ENCODE measurements at regions not wholly inside any gene's neighbourhood (a gene's known extent, or its start where the extent isn't known, plus 50 kb on each side); places are given as distances from the start of the nearest gene placed in this dataset.
A peak's percentile ranks its signal among the peaks of the same experiment; 100 is the strongest.

DNA sequence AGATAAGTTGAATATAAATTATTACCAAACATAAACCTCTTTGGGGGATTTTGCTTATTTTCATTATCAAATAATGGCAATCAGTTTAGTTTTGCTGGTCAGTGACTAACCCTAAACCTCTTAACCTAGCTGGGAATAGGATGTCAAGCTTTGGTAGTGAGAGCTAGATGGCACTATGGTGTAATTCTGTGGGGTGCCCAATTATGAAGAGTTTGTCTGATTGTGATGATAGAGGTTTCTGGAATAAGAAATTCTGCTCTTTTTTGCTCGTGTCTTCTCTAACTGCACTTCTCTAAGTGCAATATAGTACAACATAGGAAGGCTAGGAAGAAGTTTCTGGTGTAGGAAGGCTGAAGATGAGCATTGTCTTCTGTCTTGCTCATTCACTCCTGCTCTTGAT, 59.8 kb downstream of the XCL1 start:
- TF ChIP-seq, protein P1, sequence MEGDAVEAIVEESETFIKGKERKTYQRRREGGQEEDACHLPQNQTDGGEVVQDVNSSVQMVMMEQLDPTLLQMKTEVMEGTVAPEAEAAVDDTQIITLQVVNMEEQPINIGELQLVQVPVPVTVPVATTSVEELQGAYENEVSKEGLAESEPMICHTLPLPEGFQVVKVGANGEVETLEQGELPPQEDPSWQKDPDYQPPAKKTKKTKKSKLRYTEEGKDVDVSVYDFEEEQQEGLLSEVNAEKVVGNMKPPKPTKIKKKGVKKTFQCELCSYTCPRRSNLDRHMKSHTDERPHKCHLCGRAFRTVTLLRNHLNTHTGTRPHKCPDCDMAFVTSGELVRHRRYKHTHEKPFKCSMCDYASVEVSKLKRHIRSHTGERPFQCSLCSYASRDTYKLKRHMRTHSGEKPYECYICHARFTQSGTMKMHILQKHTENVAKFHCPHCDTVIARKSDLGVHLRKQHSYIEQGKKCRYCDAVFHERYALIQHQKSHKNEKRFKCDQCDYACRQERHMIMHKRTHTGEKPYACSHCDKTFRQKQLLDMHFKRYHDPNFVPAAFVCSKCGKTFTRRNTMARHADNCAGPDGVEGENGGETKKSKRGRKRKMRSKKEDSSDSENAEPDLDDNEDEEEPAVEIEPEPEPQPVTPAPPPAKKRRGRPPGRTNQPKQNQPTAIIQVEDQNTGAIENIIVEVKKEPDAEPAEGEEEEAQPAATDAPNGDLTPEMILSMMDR (IDR thresholded peaks at IDR 0.05; ENCODE audit: low read depth, low read length) = peak; percentile 79
- no peak for TF ChIP-seq EZH2phosphoT487 (IDR thresholded peaks at IDR 0.05; ENCODE audit: low read depth)

All from OCI-LY3 (cell line).